H9 (cell line): ENCODE measurements at regions not wholly inside any gene's neighbourhood (a gene's known extent, or its start where the extent isn't known, plus 50 kb on each side); places are given as distances from the start of the nearest gene placed in this dataset.

ENCODE experiments used
- DNase-seq: peaks from one replicate; pipeline ENCODE4 v3.0.0-alpha.2; 2017
- H2AFZ ChIP-seq: one replicate; pipeline ENCODE4 v1.6.1; 2013; ENCODE audit warnings: mild to moderate bottlenecking, low read length, control low read depth, moderate library complexity
- H2AK5ac ChIP-seq: 2 replicates; pipeline ENCODE4 v1.6.1; 2013; ENCODE audit warnings: low read length, control low read depth, mixed read lengths; ENCODE audit not compliant: insufficient read length
- H2BK120ac ChIP-seq: one replicate; pipeline ENCODE4 v1.6.1; 2013; ENCODE audit warnings: low read depth, mild to moderate bottlenecking, low read length, control low read depth, inconsistent platforms; ENCODE audit not compliant: poor library complexity, severe bottlenecking
- H2BK12ac ChIP-seq: 2 replicates; pipeline ENCODE4 v1.6.1; 2013; ENCODE audit warnings: low read length, control low read depth, mixed read lengths, low read depth; ENCODE audit not compliant: insufficient read length
- H2BK15ac ChIP-seq: 2 replicates; pipeline ENCODE4 v1.6.1; 2013; ENCODE audit warnings: low read depth, low read length, control low read depth
- H2BK20ac ChIP-seq: one replicate; pipeline ENCODE4 v1.6.1; 2013; ENCODE audit warnings: low read depth, mild to moderate bottlenecking, low read length, control low read depth, inconsistent platforms; ENCODE audit not compliant: poor library complexity, severe bottlenecking
- H2BK5ac ChIP-seq: 2 replicates; pipeline ENCODE4 v1.6.1; 2013; ENCODE audit warnings: low read length, control low read depth, mixed read lengths; ENCODE audit not compliant: insufficient read length
- H3K14ac ChIP-seq: 2 replicates; pipeline ENCODE4 v1.6.1; 2013; ENCODE audit warnings: low read length, control low read depth; ENCODE audit not compliant: insufficient read depth
- H3K18ac ChIP-seq: 2 replicates; pipeline ENCODE4 v1.6.1; 2013; ENCODE audit warnings: low read depth, mild to moderate bottlenecking, mixed read lengths, low read length, control low read depth; ENCODE audit not compliant: insufficient read length
- H3K23ac ChIP-seq: 2 replicates; pipeline ENCODE4 v1.6.1; 2013; ENCODE audit warnings: low read length, control low read depth, mixed read lengths, low read depth; ENCODE audit not compliant: insufficient read length
- H3K23me2 ChIP-seq: 2 replicates; pipeline ENCODE4 v1.6.1; 2013; ENCODE audit warnings: low read depth, mild to moderate bottlenecking, mixed read lengths, low read length, control low read depth; ENCODE audit not compliant: insufficient read length, poor library complexity, severe bottlenecking
- H3K27ac ChIP-seq: 2 replicates; pipeline ENCODE4 v1.5.1; 2013; ENCODE audit warnings: low read length, control low read depth, mixed read lengths, low read depth; ENCODE audit not compliant: insufficient read length
- H3K27me3 ChIP-seq: 2 replicates; pipeline ENCODE4 v1.6.1; 2013; ENCODE audit warnings: low read length, control low read depth, inconsistent platforms; ENCODE audit not compliant: insufficient read depth
- H3K4ac ChIP-seq: 2 replicates; pipeline ENCODE4 v1.6.1; 2013; ENCODE audit warnings: low read depth, mild to moderate bottlenecking, control low read depth, inconsistent platforms, low read length, moderate library complexity
- H3K4me1 ChIP-seq: 2 replicates; pipeline ENCODE4 v1.6.1; 2013; ENCODE audit warnings: low read length, control low read depth, inconsistent platforms; ENCODE audit not compliant: insufficient read depth
- H3K4me2 ChIP-seq: 2 replicates; pipeline ENCODE4 v1.6.1; 2013; ENCODE audit warnings: low read length, control low read depth, mixed read lengths; ENCODE audit not compliant: insufficient read length, insufficient read depth
- H3K56ac ChIP-seq: 2 replicates; pipeline ENCODE4 v1.6.1; 2013; ENCODE audit warnings: low read depth, mild to moderate bottlenecking, mixed read lengths, low read length, control low read depth; ENCODE audit not compliant: insufficient read length
- H3K79me1 ChIP-seq: 2 replicates; pipeline ENCODE4 v1.6.1; 2013; ENCODE audit warnings: low read depth, mild to moderate bottlenecking, moderate library complexity, low read length, control low read depth, inconsistent platforms; ENCODE audit not compliant: insufficient read depth, poor library complexity, severe bottlenecking
- H3K79me2 ChIP-seq: 2 replicates; pipeline ENCODE4 v1.6.1; 2013; ENCODE audit warnings: low read length, control low read depth, inconsistent platforms; ENCODE audit not compliant: insufficient read depth
- H3K9ac ChIP-seq: 2 replicates; pipeline ENCODE4 v1.6.1; 2013; ENCODE audit warnings: low read length, control low read depth, mixed read lengths; ENCODE audit not compliant: insufficient read length; ENCODE audit errors: extremely low read depth
- H3K9me3 ChIP-seq: one replicate; pipeline ENCODE4 v1.6.1; 2013; ENCODE audit warnings: low read depth, low read length, inconsistent platforms; ENCODE audit not compliant: control insufficient read depth
- H3T11ph ChIP-seq: one replicate; pipeline ENCODE4 v1.6.1; 2013; ENCODE audit warnings: mild to moderate bottlenecking, low read length, control low read depth, inconsistent platforms
- H4K20me1 ChIP-seq: one replicate; pipeline ENCODE4 v1.6.1; 2013; ENCODE audit not compliant: control insufficient read depth, insufficient read length, insufficient read depth
- H4K5ac ChIP-seq: 2 replicates; pipeline ENCODE4 v1.6.1; 2013; ENCODE audit warnings: low read depth, mild to moderate bottlenecking, mixed read lengths, low read length, control low read depth; ENCODE audit not compliant: insufficient read length
- H4K8ac ChIP-seq: replicated peaks from 2 replicates; pipeline ENCODE4 v1.6.1; 2013; ENCODE audit warnings: low read length, control low read depth, mixed read lengths, low read depth; ENCODE audit not compliant: insufficient read length
- H4K91ac ChIP-seq: 2 replicates; pipeline ENCODE4 v1.6.1; 2013; ENCODE audit warnings: low read depth, mild to moderate bottlenecking, moderate library complexity, mixed read lengths, low read length, control low read depth; ENCODE audit not compliant: insufficient read length
- H3K27ac Mint-ChIP-seq, 3 experiments: 2 replicates in 2 of 3; 3 replicates in 1 of 3; pipeline ENCODE4 v1.8.0; 2020 to 2021; ENCODE audit warnings: mixed read lengths in 3 of 3, mild to moderate bottlenecking in 1 of 3, moderate library complexity in 1 of 3
- H3K27me3 Mint-ChIP-seq: 2 replicates; pipeline ENCODE4 v1.8.0; 2021; ENCODE audit warnings: low read depth, mild to moderate bottlenecking, moderate library complexity, mixed read lengths
- H3K36me3 Mint-ChIP-seq, 3 experiments: 2 replicates in 2 of 3; 3 replicates in 1 of 3; pipeline ENCODE4 v1.8.0; 2020 to 2021; ENCODE audit warnings: low read depth in 3 of 3, mixed read lengths in 3 of 3; ENCODE audit not compliant: insufficient read depth in 1 of 3
- H3K4me1 Mint-ChIP-seq, 2 experiments: 2 replicates each; pipeline ENCODE4 v1.8.0; 2020; ENCODE audit warnings: mixed read lengths in 2 of 2
- H3K4me3 Mint-ChIP-seq, 2 experiments: 2 replicates in 1 of 2; 3 replicates in 1 of 2; pipeline ENCODE4 v1.8.0; 2020 to 2021; ENCODE audit warnings: mild to moderate bottlenecking in 2 of 2, mixed read lengths in 2 of 2, moderate library complexity in 1 of 2
- H3K9me3 Mint-ChIP-seq, 2 experiments: 2 replicates in 1 of 2; 3 replicates in 1 of 2; pipeline ENCODE4 v1.8.0; 2020; ENCODE audit warnings: mild to moderate bottlenecking in 2 of 2, mixed read lengths in 2 of 2, moderate library complexity in 1 of 2
- WGBS: extraction: QIAGEN DNeasy Blood & Tissue Kit; methylation state at CpG from one replicate; pipeline ENCODE4 v1.1.7; 2013; ENCODE audit warnings: missing lambda C conversion rate, low lambda C conversion rate, mixed read lengths; ENCODE audit not compliant: insufficient read length; ENCODE audit errors: extremely low coverage; 5-methylcytosine and 5-hydroxymethylcytosine counted together
- TF ChIP-seq, protein P1 (sequence below): fragments of 200-600 bp; sonication (generic); conservative IDR thresholded peaks from 3 replicates; pipeline ENCODE4 v1.8.0; 2021; ENCODE audit warnings: antibody characterized with exemption, mild to moderate bottlenecking

DNA sequence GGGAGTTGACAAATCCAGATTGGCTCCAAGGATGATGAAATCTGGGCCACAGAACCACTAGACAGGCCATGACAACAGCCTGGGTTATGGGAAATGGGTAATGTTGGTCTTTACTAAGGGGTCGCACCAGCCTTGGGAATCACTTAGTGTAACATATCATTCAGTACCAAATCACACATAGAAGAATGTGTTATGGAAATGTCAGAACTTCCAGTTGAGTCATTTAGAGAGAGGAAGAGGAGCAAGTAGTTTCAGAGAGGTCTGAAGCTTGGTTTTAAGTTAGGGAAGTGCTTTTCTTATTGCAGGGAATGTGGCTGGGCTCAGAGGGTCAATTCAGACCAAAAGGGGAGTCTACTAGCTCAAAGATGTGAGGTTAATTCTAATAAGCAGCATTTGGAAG, 241.6 kb upstream of the ZPLD1 start:
- H3K18ac ChIP-seq: no peak overlapping the region
- no peaks in the 10 kb centered on the region for H4K20me1 ChIP-seq
- H2BK15ac ChIP-seq: no peak overlapping the region
- WGBS: no CpG with 5 or more reads among the region's 1 CpG
- H3K27me3 ChIP-seq: no peaks in the 10 kb centered on the region
- no peak overlapping the region for H4K8ac ChIP-seq
- H4K5ac ChIP-seq: no peak overlapping the region
- H3K9me3 Mint-ChIP-seq: no peaks in the 10 kb centered on the region
- no peaks in the 10 kb centered on the region for H3K79me2 ChIP-seq
- no peak overlapping the region for H3K4me2 ChIP-seq
- no peak overlapping the region for H3K56ac ChIP-seq
- no peak overlapping the region for H2BK120ac ChIP-seq
- H3K14ac ChIP-seq: no peak overlapping the region
- no peaks in the 10 kb centered on the region for H3K23me2 ChIP-seq
- H3K27me3 Mint-ChIP-seq: no peaks in the 10 kb centered on the region
- H2BK12ac ChIP-seq: no peak overlapping the region
- H2BK20ac ChIP-seq: no peak overlapping the region
- H3K36me3 Mint-ChIP-seq: no peaks in the 10 kb centered on the region
- TF ChIP-seq, protein P1, sequence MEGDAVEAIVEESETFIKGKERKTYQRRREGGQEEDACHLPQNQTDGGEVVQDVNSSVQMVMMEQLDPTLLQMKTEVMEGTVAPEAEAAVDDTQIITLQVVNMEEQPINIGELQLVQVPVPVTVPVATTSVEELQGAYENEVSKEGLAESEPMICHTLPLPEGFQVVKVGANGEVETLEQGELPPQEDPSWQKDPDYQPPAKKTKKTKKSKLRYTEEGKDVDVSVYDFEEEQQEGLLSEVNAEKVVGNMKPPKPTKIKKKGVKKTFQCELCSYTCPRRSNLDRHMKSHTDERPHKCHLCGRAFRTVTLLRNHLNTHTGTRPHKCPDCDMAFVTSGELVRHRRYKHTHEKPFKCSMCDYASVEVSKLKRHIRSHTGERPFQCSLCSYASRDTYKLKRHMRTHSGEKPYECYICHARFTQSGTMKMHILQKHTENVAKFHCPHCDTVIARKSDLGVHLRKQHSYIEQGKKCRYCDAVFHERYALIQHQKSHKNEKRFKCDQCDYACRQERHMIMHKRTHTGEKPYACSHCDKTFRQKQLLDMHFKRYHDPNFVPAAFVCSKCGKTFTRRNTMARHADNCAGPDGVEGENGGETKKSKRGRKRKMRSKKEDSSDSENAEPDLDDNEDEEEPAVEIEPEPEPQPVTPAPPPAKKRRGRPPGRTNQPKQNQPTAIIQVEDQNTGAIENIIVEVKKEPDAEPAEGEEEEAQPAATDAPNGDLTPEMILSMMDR: no peak
- H3K4me3 Mint-ChIP-seq: no peak overlapping the region
- H3K9ac ChIP-seq: no peak overlapping the region
- no peak overlapping the region for H2AFZ ChIP-seq
- no peak overlapping the region for H3K4ac ChIP-seq
- H3K27ac ChIP-seq: no peak overlapping the region
- no peak overlapping the region for H2AK5ac ChIP-seq
- H4K91ac ChIP-seq: no peak overlapping the region
- H3K79me1 ChIP-seq: no peaks in the 10 kb centered on the region
- H2BK5ac ChIP-seq: no peak overlapping the region
- peaks cover 3 to 8% of the 10 kb centered on the region in 2 experiments; a peak in 1 of 4 replicates for H3K4me1 Mint-ChIP-seq
- no peak for DNase-seq
- H3K9me3 ChIP-seq: no peaks in the 10 kb centered on the region
- no peak overlapping the region for H3K23ac ChIP-seq
- H3K27ac Mint-ChIP-seq: no peak overlapping the region
- H3K4me1 ChIP-seq: no peaks in the 10 kb centered on the region
- no peak overlapping the region for H3T11ph ChIP-seq
